ENCODE measurements at regions not wholly inside any gene's neighbourhood (a gene's known extent, or its start where the extent isn't known, plus 50 kb on each side); places are given as distances from the start of the nearest gene placed in this dataset.

GRCh38 chr3:171972871-171973348 is 66.5 kb upstream of the FNDC3B start:
- intact Hi-C loops (cut with micrococcal nuclease) = no loop called here
- Histone ChIP-seq H3K27me3 (ENCODE audit: control insufficient read depth in 2 of 2, insufficient read depth in 2 of 2, low read length in 2 of 2) (peaks cover 0 to 2% of the 10 kb centered on the region in 2 donors), H3K27ac (ENCODE audit: low read depth, low read length) (no peak overlapping the region), H3K9me3 (ENCODE audit: control insufficient read depth in 2 of 3, low read length in 3 of 3) (no peaks in the 10 kb centered on the region), H3K4me3 (ENCODE audit: low read length) (no peak overlapping the region), H3K4me1 (ENCODE audit: control insufficient read depth in 2 of 2, insufficient read depth in 2 of 2, low read length in 2 of 2) (no peaks in the 10 kb centered on the region), H3K36me3 (ENCODE audit: control insufficient read depth in 2 of 3, insufficient read depth in 3 of 3, low read length in 3 of 3) (no peaks in the 10 kb centered on the region)
- DNase-seq (no peak), ATAC-seq (no peak)
- Mint-ChIP-seq H3K27me3 (no peaks in the 10 kb centered on the region), H3K4me1 (peaks cover 0 to 2% (median 0%) of the 10 kb centered on the region in 7 donors), H3K4me3 (no peak overlapping the region), H3K9me3 (peaks cover 0 to 5% (median 0%) of the 10 kb centered on the region in 11 donors), H3K36me3 (peaks cover 0 to 4% (median 0%) of the 10 kb centered on the region in 5 donors), H3K27ac (no peak overlapping the region)
- POLR2A ChIA-PET = interaction anchor here (0.7 kb wide), 1 partner anchor 1116 kb away, joined by 3 read pairs; no protein-coding TSS in a partner anchor
- CTCF ChIA-PET = no interaction called here

GRCh38 chr3:171974986-171975837 is 64.2 kb upstream of the FNDC3B start:
- DNase-seq (no peak), ATAC-seq (peak; percentile 45)
- Histone ChIP-seq H3K36me3 (ENCODE audit: control insufficient read depth in 2 of 3, insufficient read depth in 3 of 3, low read length in 3 of 3) (no peaks in the 10 kb centered on the region), H3K4me3 (ENCODE audit: low read length) (no peak overlapping the region), H3K9me3 (ENCODE audit: control insufficient read depth in 2 of 3, low read length in 3 of 3) (no peaks in the 10 kb centered on the region), H3K27me3 (ENCODE audit: control insufficient read depth in 2 of 2, insufficient read depth in 2 of 2, low read length in 2 of 2) (peaks cover 0 to 2% of the 10 kb centered on the region in 2 donors), H3K4me1 (ENCODE audit: control insufficient read depth in 2 of 2, insufficient read depth in 2 of 2, low read length in 2 of 2) (peaks cover 0 to under 1% of the 10 kb centered on the region in 2 donors), H3K27ac (ENCODE audit: low read depth, low read length) (no peak overlapping the region)
- H3K4me1 Mint-ChIP-seq = peaks cover under 1 to 4% (median under 1%) of the 10 kb centered on the region in 7 donors
- no peaks in the 10 kb centered on the region for H3K27me3 Mint-ChIP-seq
- H3K27ac Mint-ChIP-seq = no peak overlapping the region
- ChIA-PET POLR2A (interaction anchor here (0.6 kb wide), 1 partner anchor 36 kb away, joined by 3 read pairs; no protein-coding TSS in a partner anchor), CTCF (no interaction called here)
- H3K9me3 Mint-ChIP-seq = peaks cover 0 to 4% (median 0%) of the 10 kb centered on the region in 11 donors
- no peak overlapping the region for H3K4me3 Mint-ChIP-seq
- no peaks in the 10 kb centered on the region for H3K36me3 Mint-ChIP-seq
- intact Hi-C loops (cut with micrococcal nuclease) = no loop called here

DNA sequence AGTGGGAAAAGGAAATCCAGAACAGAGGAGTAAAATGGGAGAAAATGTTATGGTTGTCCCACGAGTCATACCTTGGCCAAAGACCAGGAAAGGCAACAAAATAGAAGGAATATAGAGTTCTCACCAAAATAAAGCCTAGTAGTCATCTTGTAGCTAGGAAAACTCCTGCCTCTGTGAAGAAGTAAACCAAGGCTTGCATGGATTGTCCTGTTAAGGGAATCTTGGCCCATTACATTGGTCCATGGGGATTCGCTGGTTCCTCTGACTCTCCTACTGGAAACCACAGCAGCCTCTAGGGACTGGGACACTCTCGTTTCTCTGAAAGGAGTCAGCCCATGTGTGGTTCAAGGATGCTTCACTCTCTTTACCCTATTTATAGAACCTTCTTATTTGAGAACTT is 62.9 kb upstream of the FNDC3B start:
- ATAC-seq (no peak), DNase-seq (no peak)
- H3K27me3 ChIP-seq (ENCODE audit: control insufficient read depth in 2 of 2, insufficient read depth in 2 of 2, low read length in 2 of 2) = peaks cover 0 to 2% of the 10 kb centered on the region in 2 donors
- H3K36me3 ChIP-seq (ENCODE audit: control insufficient read depth in 2 of 3, insufficient read depth in 3 of 3, low read length in 3 of 3) = no peaks in the 10 kb centered on the region
- intact Hi-C loops (cut with micrococcal nuclease) = no loop called here
- Mint-ChIP-seq H3K36me3 (no peaks in the 10 kb centered on the region), H3K4me3 (no peak overlapping the region), H3K27ac (no peak overlapping the region), H3K4me1 (peaks cover 6 to 10% (median 7%) of the 10 kb centered on the region in 7 donors), H3K9me3 (peaks cover 0 to 4% (median 0%) of the 10 kb centered on the region in 11 donors), H3K27me3 (no peaks in the 10 kb centered on the region)
- H3K9me3 ChIP-seq (ENCODE audit: control insufficient read depth in 2 of 3, low read length in 3 of 3) = no peaks in the 10 kb centered on the region
- H3K4me3 ChIP-seq (ENCODE audit: low read length) = no peak overlapping the region
- ChIA-PET POLR2A (no interaction called here), CTCF (no interaction called here)
- no peak overlapping the region for H3K27ac ChIP-seq (ENCODE audit: low read depth, low read length)
- peaks cover 0 to 6% of the 10 kb centered on the region in 2 donors for H3K4me1 ChIP-seq (ENCODE audit: control insufficient read depth in 2 of 2, insufficient read depth in 2 of 2, low read length in 2 of 2)

DNA sequence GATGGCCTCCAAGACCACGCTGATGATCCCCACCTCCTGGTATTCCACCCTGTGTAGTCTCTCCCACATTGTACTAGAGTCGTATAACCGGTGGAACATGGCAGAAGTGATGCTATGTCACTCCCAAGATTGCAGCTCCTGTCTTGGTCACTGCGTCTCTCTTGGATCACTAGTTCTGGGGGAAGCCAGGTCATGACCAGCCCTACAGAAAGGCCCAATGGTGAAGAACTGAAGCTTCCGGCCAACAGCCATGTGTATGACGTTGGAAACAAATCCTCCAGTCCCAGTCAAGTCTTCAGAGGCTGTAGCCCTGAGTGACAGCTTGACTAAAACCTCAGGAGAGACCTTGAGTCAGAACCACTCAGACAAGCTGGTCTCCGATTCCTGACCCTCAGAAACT is 61.9 kb upstream of the FNDC3B start:
- intact Hi-C loops (cut with micrococcal nuclease) = no loop called here
- ChIA-PET POLR2A (no interaction called here), CTCF (no interaction called here)
- Histone ChIP-seq H3K27ac (ENCODE audit: low read depth, low read length) (no peak overlapping the region), H3K4me1 (ENCODE audit: control insufficient read depth in 2 of 2, insufficient read depth in 2 of 2, low read length in 2 of 2) (peaks cover 0 to 6% of the 10 kb centered on the region in 2 donors), H3K27me3 (ENCODE audit: control insufficient read depth in 2 of 2, insufficient read depth in 2 of 2, low read length in 2 of 2) (peaks cover 0 to 2% of the 10 kb centered on the region in 2 donors), H3K4me3 (ENCODE audit: low read length) (no peak overlapping the region), H3K9me3 (ENCODE audit: control insufficient read depth in 2 of 3, low read length in 3 of 3) (no peaks in the 10 kb centered on the region), H3K36me3 (ENCODE audit: control insufficient read depth in 2 of 3, insufficient read depth in 3 of 3, low read length in 3 of 3) (no peaks in the 10 kb centered on the region)
- H3K27me3 Mint-ChIP-seq = no peaks in the 10 kb centered on the region
- H3K9me3 Mint-ChIP-seq = peaks cover 0 to 4% (median 0%) of the 10 kb centered on the region in 11 donors
- H3K4me3 Mint-ChIP-seq = no peak overlapping the region
- DNase-seq = no peak
- no peak for ATAC-seq
- peaks cover 6 to 10% (median 7%) of the 10 kb centered on the region in 7 donors for H3K4me1 Mint-ChIP-seq
- no peaks in the 10 kb centered on the region for H3K36me3 Mint-ChIP-seq
- no peak overlapping the region for H3K27ac Mint-ChIP-seq

- no peak overlapping the region for H3K27ac Mint-ChIP-seq
- H3K4me1 ChIP-seq (ENCODE audit: control insufficient read depth in 2 of 2, insufficient read depth in 2 of 2, low read length in 2 of 2) = peaks cover 0 to 6% of the 10 kb centered on the region in 2 donors
- peaks cover 6 to 10% (median 7%) of the 10 kb centered on the region in 7 donors for H3K4me1 Mint-ChIP-seq
Measured at GRCh38 chr3:171977860-171978259, 61.5 kb upstream of the FNDC3B start.

DNA sequence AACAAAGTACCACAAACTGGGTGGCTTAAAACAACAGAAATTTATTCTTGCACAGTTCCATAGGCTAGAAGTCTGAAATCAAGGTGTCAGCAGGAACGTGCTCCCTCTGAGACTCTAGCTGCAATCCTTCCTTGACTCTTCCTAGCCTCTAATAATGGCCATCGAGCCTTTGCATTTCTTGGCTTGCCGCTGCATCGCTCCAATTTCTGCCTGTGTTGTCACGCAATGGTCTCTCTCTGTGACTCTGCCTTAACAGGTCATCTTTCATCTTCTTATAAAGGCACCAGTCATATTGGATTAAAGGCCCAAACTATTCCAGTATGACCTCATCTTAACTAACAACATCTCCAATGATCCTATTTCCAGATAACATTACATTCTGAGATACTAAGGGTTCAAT is 61.0 kb upstream of the FNDC3B start:
- H3K4me3 Mint-ChIP-seq = no peak overlapping the region
- peaks cover 0 to 4% (median 0%) of the 10 kb centered on the region in 11 donors for H3K9me3 Mint-ChIP-seq
- no peak overlapping the region for H3K27ac Mint-ChIP-seq

More at GRCh38 chr3:171977860-171978259, 61.5 kb upstream of the FNDC3B start:
- ATAC-seq = peak; percentile 70
- Histone ChIP-seq H3K36me3 (ENCODE audit: control insufficient read depth in 2 of 3, insufficient read depth in 3 of 3, low read length in 3 of 3) (no peaks in the 10 kb centered on the region), H3K27ac (ENCODE audit: low read depth, low read length) (no peak overlapping the region), H3K4me3 (ENCODE audit: low read length) (no peak overlapping the region), H3K9me3 (ENCODE audit: control insufficient read depth in 2 of 3, low read length in 3 of 3) (no peaks in the 10 kb centered on the region), H3K27me3 (ENCODE audit: control insufficient read depth in 2 of 2, insufficient read depth in 2 of 2, low read length in 2 of 2) (peaks cover 0 to 2% of the 10 kb centered on the region in 2 donors)
- ChIA-PET CTCF (no interaction called here), POLR2A (no interaction called here)
- Mint-ChIP-seq H3K36me3 (no peaks in the 10 kb centered on the region), H3K27me3 (no peaks in the 10 kb centered on the region), H3K4me3 (no peak overlapping the region), H3K9me3 (peaks cover 0 to 4% (median 0%) of the 10 kb centered on the region in 11 donors)
- DNase-seq = no peak
- intact Hi-C loops (cut with micrococcal nuclease) = no loop called here

More for the DNA sequence above, 61.0 kb upstream of the FNDC3B start:
- ATAC-seq (no peak), DNase-seq (no peak)
- intact Hi-C loops (cut with micrococcal nuclease) = no loop called here
- Histone ChIP-seq H3K9me3 (ENCODE audit: control insufficient read depth in 2 of 3, low read length in 3 of 3) (no peaks in the 10 kb centered on the region), H3K27me3 (ENCODE audit: control insufficient read depth in 2 of 2, insufficient read depth in 2 of 2, low read length in 2 of 2) (peaks cover 0 to 2% of the 10 kb centered on the region in 2 donors), H3K4me3 (ENCODE audit: low read length) (no peak overlapping the region), H3K27ac (ENCODE audit: low read depth, low read length) (no peak overlapping the region), H3K4me1 (ENCODE audit: control insufficient read depth in 2 of 2, insufficient read depth in 2 of 2, low read length in 2 of 2) (peaks cover 0 to 6% of the 10 kb centered on the region in 2 donors), H3K36me3 (ENCODE audit: control insufficient read depth in 2 of 3, insufficient read depth in 3 of 3, low read length in 3 of 3) (no peaks in the 10 kb centered on the region)
- CTCF ChIA-PET = no interaction called here
- no peaks in the 10 kb centered on the region for H3K36me3 Mint-ChIP-seq
- no peaks in the 10 kb centered on the region for H3K27me3 Mint-ChIP-seq
- POLR2A ChIA-PET = interaction anchor here (0.7 kb wide), 1 partner anchor 511 kb away, joined by 3 read pairs; no protein-coding TSS in a partner anchor
- H3K4me1 Mint-ChIP-seq = peaks cover 6 to 10% (median 7%) of the 10 kb centered on the region in 7 donors

Data from naive thymus-derived CD4-positive, alpha-beta T cell (primary cell).